ENCODE measurements at regions not wholly inside any gene's neighbourhood (a gene's known extent, or its start where the extent isn't known, plus 50 kb on each side); places are given as distances from the start of the nearest gene placed in this dataset.

GRCh38 chr5:124653666-124654065 is 92.8 kb downstream of the ZNF608 start:
- BruUV-seq (replicated peaks) = no TSS peak
- no peak for TF ChIP-seq THAP7 (CRISPR knock-in tag; IDR thresholded peaks at IDR 0.05)
- TF ChIP-seq JUN (CRISPR knock-in tag; IDR thresholded peaks at IDR 0.05) = no peak
- TF ChIP-seq ARID2 (CRISPR knock-in tag; IDR thresholded peaks at IDR 0.05; ENCODE audit: borderline replicate concordance) = no peak
- no peak for TF ChIP-seq SNAPC2 (CRISPR knock-in tag; IDR thresholded peaks at IDR 0.05)
- TF ChIP-seq TAF15 (IDR thresholded peaks at IDR 0.05; ENCODE audit: low read depth, low read length, poor library complexity, severe bottlenecking) = no peak
- TF ChIP-seq HMGXB4 (CRISPR knock-in tag; IDR thresholded peaks at IDR 0.05; ENCODE audit: borderline replicate concordance in 1 of 2, low read depth in 1 of 2) = no peak
- TF ChIP-seq ATF7 (IDR thresholded peaks at IDR 0.05) = no peak
- no peak for TF ChIP-seq ATF7 (CRISPR knock-in tag; IDR thresholded peaks at IDR 0.05)
- no peak for TF ChIP-seq DNMT3B (CRISPR knock-in tag; conservative IDR thresholded peaks at IDR 0.05)
- TF ChIP-seq HOXA9 (CRISPR knock-in tag; IDR thresholded peaks at IDR 0.05; ENCODE audit: borderline replicate concordance) = no peak
- no peak for TF ChIP-seq HOXA5 (CRISPR knock-in tag; IDR thresholded peaks at IDR 0.05)
- TF ChIP-seq U2AF2 (IDR thresholded peaks at IDR 0.05; ENCODE audit: low read depth, low read length) = no peak
- TF ChIP-seq FOXP1 (IDR thresholded peaks at IDR 0.05) = no peak
- no peak for TF ChIP-seq FOXP1 (CRISPR knock-in tag; IDR thresholded peaks at IDR 0.05)
- TF ChIP-seq JDP2 (CRISPR knock-in tag; IDR thresholded peaks at IDR 0.05; ENCODE audit: borderline replicate concordance) = no peak
- no peak for TF ChIP-seq HNRNPL (IDR thresholded peaks at IDR 0.05; ENCODE audit: low read depth, low read length)
- ChIA-PET CTCF (ENCODE audit: low intra/inter-chr PET ratio, low total read pairs) (no interaction called here), POLR2A (no interaction called here)
- no peaks in the 10 kb centered on the region for H3K79me2 ChIP-seq (ENCODE audit: insufficient read depth, low read length)
- H3K27me3 ChIP-seq (ENCODE audit: control insufficient read depth in 1 of 2, insufficient read depth in 2 of 2, low read length in 2 of 2) = no peaks in the 10 kb centered on the region
- H3K9ac ChIP-seq (ENCODE audit: insufficient read depth, low read depth, low read length) = no peak overlapping the region
- 94% methylated on average over 3 of the region's 3 CpGs for WGBS (ENCODE audit: low lambda C conversion rate)
- ATAC-seq (no peak), FAIRE-seq (no peak), DNase-seq (ENCODE audit: low spot score) (no peak)
- no peaks in the 10 kb centered on the region for H4K20me1 ChIP-seq (ENCODE audit: insufficient read depth, low read length)
- H3K36me3 ChIP-seq (replicated peaks in 1 of 2; ENCODE audit: control insufficient read depth in 1 of 2, insufficient read depth in 2 of 2, low read length in 2 of 2) = no peaks in the 10 kb centered on the region
- intact Hi-C loops (cut with micrococcal nuclease; ENCODE audit: unreplicated experiment) = no loop called here
- H3K4me1 ChIP-seq (ENCODE audit: insufficient read depth, low read length) = peaks cover 96% of the 10 kb centered on the region
- H3K27ac ChIP-seq (ENCODE audit: extremely low read length, insufficient read depth, low read length) = no peak overlapping the region
- H3K4me3 ChIP-seq (replicated peaks in 1 of 3; ENCODE audit: insufficient read depth in 1 of 3, low read depth in 2 of 3, low read length in 3 of 3) = no peak overlapping the region
- no peak overlapping the region for H2AFZ ChIP-seq (ENCODE audit: low read length)
- in situ Hi-C loops (cut with HindIII; ENCODE audit: extremely low pct_ligation_motif_present, low pct_unique_long_range_greater_than_20kb) = loop anchor here (25.0 kb wide), 1 partner anchor 366 kb away; no protein-coding TSS in a partner anchor
- no peak overlapping the region for H3K4me2 ChIP-seq (ENCODE audit: low read depth, low read length)
- no peaks in the 10 kb centered on the region for H3K9me3 ChIP-seq (ENCODE audit: low read length)
